ENCODE measurements at regions not wholly inside any gene's neighbourhood (a gene's known extent, or its start where the extent isn't known, plus 50 kb on each side); places are given as distances from the start of the nearest gene placed in this dataset.
"Not testable (repeated sequence)": the region's sequence is repeated elsewhere in the genome, so short reads cannot be mapped to it uniquely, and the experiment has no call there.

GRCh38 chr10:27388761-27389399 is 115.2 kb upstream of the RAB18 start:
- DNase-seq (ENCODE audit: low read depth) = no peak

- DNase-seq (ENCODE audit: low read depth) = peak; percentile 2
Observed at GRCh38 chr10:27383595-27384542, 120.2 kb upstream of the RAB18 start.

GRCh38 chr10:27382176-27382575 is 121.9 kb upstream of the RAB18 start:
- no peak for DNase-seq (ENCODE audit: low read depth)

- no peak for DNase-seq (ENCODE audit: low read depth)
Observed at GRCh38 chr10:27380929-27381358, 123.2 kb upstream of the RAB18 start.

DNA sequence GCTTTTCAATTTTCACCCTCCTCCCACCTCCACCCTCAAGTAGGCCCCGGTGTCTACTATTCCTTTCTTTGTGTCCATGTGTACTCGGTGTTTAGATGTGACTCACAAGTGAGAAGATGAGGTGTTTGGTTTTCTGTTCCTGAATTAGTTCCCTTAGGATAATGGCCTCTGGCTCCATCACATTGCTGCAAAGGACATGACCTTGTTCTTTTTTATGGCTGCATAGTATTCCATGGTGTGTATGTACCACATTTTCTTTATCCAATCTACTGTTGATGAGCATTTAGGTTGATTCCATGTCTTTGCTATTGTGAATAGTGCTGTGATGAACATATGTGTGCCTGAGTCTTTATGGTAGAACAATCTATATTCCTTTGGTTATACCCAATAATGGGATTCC is 125.1 kb upstream of the RAB18 start:
- not testable (repeated sequence) for DNase-seq (ENCODE audit: low read depth)

DNA sequence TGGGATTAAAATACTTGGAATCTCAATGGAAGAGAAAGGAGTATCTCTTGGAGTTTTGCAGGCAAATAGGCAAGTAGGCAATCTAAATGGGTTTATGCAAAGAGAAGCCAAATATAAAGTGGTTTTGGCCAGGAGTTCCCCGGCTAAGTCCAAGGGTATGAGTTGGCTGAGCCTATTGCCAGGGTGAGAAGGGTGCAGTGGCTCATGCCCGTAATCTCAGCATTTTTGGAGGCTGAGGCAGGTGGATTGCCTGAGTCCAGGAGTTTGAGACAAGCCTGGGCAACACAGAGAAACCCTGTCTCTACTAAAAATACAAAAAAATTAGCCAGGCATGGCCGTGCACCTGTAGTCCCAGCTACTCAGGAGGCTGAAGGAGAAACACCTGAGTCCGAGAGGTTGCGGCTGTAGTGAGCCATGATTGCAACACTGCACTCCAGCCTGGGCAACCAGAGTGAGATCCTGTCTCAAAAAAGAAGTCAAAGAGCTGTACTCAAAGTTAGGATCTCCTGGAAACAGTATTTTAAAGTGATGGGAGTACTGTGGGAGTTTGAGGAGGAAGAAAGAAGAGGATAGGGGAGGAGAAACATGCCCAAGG is 130.4 kb upstream of the RAB18 start:
- DNase-seq (ENCODE audit: low read depth) = no peak

GRCh38 chr10:27372095-27372494 is 131.5 kb upstream of the ACBD5 start:
- no peak for DNase-seq (ENCODE audit: low read depth)

DNA sequence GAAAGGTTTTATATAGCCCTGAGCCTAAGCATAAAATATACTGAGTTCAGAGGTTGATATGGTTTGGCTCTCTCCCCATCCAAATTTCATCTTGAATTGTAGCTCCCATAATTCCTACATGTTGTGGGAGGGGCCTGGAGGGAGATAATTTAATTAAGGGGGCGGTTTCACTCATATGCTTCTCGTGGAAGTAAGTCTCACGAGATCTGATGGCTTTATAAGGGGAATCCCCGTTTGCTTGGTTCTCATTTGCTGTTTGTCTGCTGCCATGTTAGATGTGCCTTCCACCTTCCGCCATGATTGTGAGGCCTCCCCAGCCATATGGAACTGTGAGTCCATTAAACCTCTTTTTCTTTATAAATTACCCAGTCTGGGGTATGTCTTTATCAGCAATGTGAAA is 130.8 kb upstream of the ACBD5 start:
- not testable (repeated sequence) for DNase-seq (ENCODE audit: low read depth)

DNA sequence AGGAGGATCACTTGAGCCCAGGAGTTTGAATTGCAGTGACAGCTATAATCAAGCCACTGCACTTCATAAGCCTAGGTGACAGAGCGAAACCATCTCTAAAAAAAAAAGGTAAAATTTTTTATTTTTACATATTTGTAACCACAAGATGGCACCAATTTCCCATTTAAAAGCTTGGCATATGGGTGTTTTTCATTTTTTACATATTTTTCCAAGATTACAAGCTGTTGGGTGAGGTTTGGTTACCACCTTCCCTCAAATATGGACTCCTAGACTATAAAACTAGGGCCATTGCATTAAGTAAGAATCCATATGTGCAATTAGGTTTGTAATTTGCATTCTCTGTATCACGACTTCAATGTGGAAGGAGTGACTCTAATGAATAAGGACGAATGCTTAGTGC is 129.3 kb upstream of the ACBD5 start:
- no peak for DNase-seq (ENCODE audit: low read depth)

DNA sequence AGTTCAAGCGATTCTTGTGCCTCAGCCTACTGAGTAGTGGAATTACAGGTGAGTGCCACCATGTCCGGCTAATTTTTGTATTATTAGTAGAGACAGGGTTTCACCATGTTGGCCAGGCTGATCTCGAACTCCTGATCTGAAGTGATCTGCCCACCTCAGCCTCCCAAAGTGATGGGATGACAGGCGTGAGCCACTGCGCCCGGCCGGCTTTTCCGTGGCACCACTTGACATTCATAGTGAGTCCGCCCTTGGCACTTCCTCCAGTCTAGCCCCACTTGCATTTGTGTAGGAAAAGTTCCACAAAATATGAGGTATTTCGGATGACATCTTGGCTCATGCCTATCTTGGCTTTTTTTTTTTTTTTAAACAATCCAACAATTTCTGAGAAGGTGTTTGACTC is 128.1 kb upstream of the ACBD5 start:
- DNase-seq (ENCODE audit: low read depth) = no peak

- no peak for DNase-seq (ENCODE audit: low read depth)
Observed at GRCh38 chr10:27366769-27367168, 126.2 kb upstream of the ACBD5 start.

DNA sequence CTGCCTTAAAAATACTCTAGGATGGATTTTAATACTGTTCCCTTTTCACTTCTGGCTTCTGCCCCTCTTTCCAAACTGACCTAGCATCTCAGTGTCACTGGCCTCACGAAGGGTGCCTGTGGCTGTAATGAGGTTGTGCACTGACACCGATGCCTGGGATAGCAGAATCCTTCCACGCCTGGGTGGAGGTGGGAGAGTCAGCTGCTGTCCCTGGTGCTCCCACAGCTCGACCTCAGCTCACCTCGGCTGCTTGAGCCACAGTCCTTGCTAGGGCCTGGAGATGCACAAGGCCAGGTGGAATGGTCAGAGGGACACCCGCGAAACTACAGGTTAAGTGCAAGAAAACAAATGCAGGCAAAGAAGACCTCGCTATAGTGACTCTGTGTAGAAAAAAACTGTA is 123.4 kb upstream of the ACBD5 start:
- no peak for DNase-seq (ENCODE audit: low read depth)

- peak; percentile 24 for DNase-seq (ENCODE audit: low read depth)
Observed at GRCh38 chr10:27360581-27361172, 120.1 kb upstream of the ACBD5 start.

GRCh38 chr10:27359792-27360355 is 119.3 kb upstream of the ACBD5 start:
- DNase-seq (ENCODE audit: low read depth) = no peak

- no peak for DNase-seq (ENCODE audit: low read depth)
Observed at GRCh38 chr10:27356738-27357137, 116.1 kb upstream of the ACBD5 start.

DNA sequence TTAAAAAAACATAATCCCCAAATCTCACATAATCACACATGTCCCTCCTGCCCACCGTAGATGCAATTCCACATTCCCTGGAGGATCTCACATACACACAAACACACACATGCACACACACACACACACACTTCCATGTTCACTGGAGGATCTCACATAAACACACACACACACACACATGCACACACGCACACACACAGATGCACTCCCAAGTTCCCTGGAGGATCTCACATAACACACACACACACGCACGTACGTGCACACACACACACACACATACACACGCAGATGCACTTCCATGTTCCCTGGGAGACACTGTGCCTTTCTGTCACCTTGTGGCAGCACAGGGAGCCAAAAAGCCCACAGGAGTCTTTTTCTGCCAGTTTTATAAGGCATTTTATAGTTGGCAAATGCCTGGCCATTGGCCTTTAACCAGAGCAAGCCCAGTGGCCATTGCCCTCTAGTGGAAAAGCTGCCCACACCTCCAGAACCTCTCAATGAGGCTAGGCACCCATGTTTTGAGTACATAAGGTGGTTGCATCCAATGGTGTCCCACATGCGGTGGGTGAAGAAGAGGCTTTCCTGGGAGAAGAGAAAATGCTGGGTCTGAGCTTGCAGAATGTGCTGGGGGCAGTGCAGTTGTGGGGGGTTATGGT is 115.4 kb upstream of the ACBD5 start:
- no peak for DNase-seq (ENCODE audit: low read depth)

DNA sequence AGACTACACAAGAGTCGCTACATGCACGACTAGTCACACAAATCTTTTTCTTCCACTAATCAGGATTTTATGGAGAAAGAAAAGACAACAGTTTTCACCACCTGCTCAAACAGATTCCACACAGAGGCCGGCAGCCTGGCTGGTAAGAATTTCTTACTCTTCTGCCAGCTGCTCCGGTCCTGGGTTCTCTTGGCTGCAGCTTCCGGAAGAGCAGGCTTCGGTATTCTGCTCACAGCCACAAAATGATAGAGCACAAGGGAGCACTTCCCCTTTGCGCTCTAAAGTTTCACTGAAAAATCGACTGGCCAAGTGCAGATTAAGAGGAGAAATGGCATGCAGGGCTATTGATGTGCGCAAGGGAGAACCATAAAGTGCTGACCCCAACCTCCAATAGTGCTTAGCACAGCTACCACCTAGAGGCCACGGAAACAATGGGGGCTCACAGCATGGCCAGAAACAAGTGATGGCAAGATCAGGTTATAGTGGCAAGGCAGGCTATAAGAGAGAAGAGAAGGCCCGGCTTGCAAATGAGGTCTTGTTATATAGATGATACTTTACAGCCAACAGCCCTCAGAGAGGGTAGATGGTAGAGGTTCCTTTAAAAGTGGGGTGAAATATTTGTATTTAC is 114.2 kb upstream of the ACBD5 start:
- not testable (repeated sequence) for DNase-seq (ENCODE audit: low read depth)

- DNase-seq (ENCODE audit: low read depth) = not testable (repeated sequence)
Observed at GRCh38 chr10:27354100-27354499, 113.5 kb upstream of the ACBD5 start.

DNA sequence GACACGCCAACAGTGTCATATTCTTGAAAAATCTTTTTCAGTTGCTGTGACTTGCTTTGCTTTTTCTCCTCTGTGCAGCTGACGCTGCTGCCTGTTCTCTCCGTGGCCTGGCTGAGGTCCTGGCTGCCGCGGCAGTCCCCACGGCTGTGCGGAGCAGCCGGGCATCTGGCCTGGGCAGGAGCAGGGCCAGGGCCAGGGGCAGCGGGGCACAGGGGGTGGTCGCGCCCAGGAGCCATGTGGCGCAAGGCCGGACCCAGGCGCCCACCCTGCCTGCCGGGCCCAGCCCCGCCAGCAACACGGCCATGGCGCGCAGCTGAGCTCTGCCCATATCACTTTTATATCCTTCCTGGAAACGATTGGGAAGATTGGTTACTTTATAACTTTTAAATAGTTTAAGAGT is 109.4 kb upstream of the ACBD5 start:
- no peak for DNase-seq (ENCODE audit: low read depth)

GRCh38 chr10:27347827-27348207 is 107.2 kb upstream of the ACBD5 start:
- not testable (repeated sequence) for DNase-seq (ENCODE audit: low read depth)

GRCh38 chr10:27345455-27345920 is 104.9 kb upstream of the ACBD5 start:
- DNase-seq (ENCODE audit: low read depth) = no peak

Measured in non-pigmented ciliary epithelial cell (primary cell).